ENCODE measurements at regions not wholly inside any gene's neighbourhood (a gene's known extent, or its start where the extent isn't known, plus 50 kb on each side); places are given as distances from the start of the nearest gene placed in this dataset.
"Not testable (repeated sequence)": the region's sequence is repeated elsewhere in the genome, so short reads cannot be mapped to it uniquely, and the experiment has no call there.

DNA sequence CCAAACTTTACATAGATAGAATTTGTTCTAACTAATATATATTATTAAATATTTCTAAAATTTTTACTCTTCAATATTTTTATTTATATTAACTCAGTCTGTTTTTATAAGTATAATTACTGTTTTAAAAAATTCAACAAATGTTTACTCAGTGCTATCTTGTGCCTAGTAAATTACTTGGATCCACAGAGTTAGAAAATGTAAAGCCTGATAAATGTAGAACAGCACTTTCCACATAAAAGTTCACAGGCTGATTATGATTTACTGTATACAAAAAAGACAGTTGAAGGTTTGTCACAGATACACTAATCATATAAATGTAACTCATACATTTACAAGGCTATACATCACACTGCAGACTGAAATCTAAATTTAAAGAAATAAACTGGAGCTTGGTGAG, 170.0 kb downstream of the FOXG1 start:
- intact Hi-C loops (cut with DNase I) = no loop called here
- ATAC-seq = no peak
- DNase-seq = no peak

GRCh38 chr14:28941758-28942157, 175.2 kb downstream of the FOXG1 start:
- DNase-seq = no peak
- intact Hi-C loops (cut with DNase I) = no loop called here
- no peak for ATAC-seq

- ATAC-seq (no peak), DNase-seq (no peak)
- intact Hi-C loops (cut with DNase I) = no loop called here
Measured at GRCh38 chr14:28944605-28945004, 178.0 kb downstream of the FOXG1 start.

- ATAC-seq = no peak
- DNase-seq = no peak
- intact Hi-C loops (cut with DNase I) = no loop called here
Measured at GRCh38 chr14:28946267-28946666, 179.7 kb downstream of the FOXG1 start.

GRCh38 chr14:28949503-28949902, 182.9 kb downstream of the FOXG1 start:
- intact Hi-C loops (cut with DNase I) = no loop called here
- DNase-seq = no peak
- no peak for ATAC-seq

GRCh38 chr14:28952161-28952560, 185.6 kb downstream of the FOXG1 start:
- intact Hi-C loops (cut with DNase I) = no loop called here
- ATAC-seq (no peak), DNase-seq (no peak)

GRCh38 chr14:28952666-28953065, 186.1 kb downstream of the FOXG1 start:
- no peak for ATAC-seq
- intact Hi-C loops (cut with DNase I) = no loop called here

GRCh38 chr14:28953973-28954372, 187.4 kb downstream of the FOXG1 start:
- intact Hi-C loops (cut with DNase I) = no loop called here
- ATAC-seq = no peak

More at GRCh38 chr14:28952666-28953065, 186.1 kb downstream of the FOXG1 start:
- DNase-seq = no peak

DNA sequence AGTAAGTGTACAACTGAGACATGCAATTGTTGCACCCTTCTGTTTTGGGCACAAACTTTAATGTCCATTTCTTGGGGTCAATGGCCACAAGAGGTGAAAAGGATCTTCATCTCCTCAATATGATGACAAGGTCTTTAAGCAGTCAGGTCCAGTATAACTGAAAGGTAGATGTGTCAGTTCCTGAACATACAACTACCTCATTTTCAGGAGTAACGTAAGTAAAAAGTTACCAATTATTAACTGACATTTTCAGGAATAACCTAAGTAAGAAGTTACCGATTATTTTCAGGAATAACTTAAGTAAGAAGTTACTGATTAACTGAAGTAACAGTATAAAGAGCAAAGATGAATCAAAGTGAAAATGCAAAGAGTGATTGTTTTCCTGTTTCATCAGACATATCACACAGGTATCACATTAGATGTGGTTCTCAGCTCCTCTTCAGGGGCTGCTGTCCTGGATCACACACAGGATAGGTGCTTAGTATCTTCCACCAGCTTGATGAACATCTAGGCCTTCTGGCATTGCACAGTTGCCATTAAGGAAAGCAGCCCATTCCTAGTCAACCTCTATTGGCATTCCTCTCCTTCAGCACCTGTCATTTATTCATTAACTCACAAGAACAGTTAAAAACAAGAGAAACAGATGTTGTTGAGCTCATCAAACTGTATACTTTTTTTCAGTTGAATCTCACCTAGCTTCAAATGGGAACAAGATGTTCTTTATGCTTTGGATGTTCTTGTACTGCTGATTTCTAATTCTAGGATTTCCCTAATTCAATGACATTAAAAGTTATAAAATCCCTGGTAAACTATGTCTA, 200.0 kb downstream of the FOXG1 start:
- DNase-seq (no peak), ATAC-seq (no peak)
- intact Hi-C loops (cut with DNase I) = no loop called here

More at GRCh38 chr14:28953973-28954372, 187.4 kb downstream of the FOXG1 start:
- no peak for DNase-seq

- intact Hi-C loops (cut with DNase I) = no loop called here
- ATAC-seq = no peak
Measured at GRCh38 chr14:28975084-28975483, 208.5 kb downstream of the FOXG1 start.

GRCh38 chr14:28982228-28982627, 215.6 kb downstream of the FOXG1 start:
- ATAC-seq = no peak
- intact Hi-C loops (cut with DNase I) = no loop called here
- DNase-seq = no peak

More at GRCh38 chr14:28975084-28975483, 208.5 kb downstream of the FOXG1 start:
- DNase-seq = no peak

GRCh38 chr14:28983279-28983678, 216.7 kb downstream of the FOXG1 start:
- ATAC-seq (no peak), DNase-seq (no peak)
- intact Hi-C loops (cut with DNase I) = no loop called here

- DNase-seq (no peak), ATAC-seq (no peak)
- intact Hi-C loops (cut with DNase I) = no loop called here
Measured at GRCh38 chr14:28987516-28987915, 220.9 kb downstream of the FOXG1 start.

DNA sequence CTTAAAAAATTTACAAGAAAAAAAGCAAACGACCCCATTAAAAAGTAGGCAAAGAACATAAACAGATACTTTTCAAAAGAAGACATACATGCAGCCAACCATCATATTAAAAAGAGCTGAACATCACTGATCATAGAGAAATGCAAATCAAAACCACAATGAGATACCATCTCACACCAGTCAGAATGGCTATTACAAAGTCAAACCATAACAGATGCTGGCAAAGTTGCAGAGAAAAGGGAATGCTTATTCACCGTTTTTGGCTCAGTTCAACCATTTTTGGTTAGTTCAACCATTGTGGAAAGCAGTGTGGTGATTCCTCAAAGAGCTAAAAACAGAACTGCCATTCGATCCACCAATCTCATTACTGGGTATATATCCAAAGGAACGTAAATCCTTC, 230.6 kb downstream of the FOXG1 start:
- ATAC-seq; DNase-seq; intact Hi-C loops (cut with DNase I): not testable (repeated sequence)

GRCh38 chr14:28999656-29000055, 233.1 kb downstream of the FOXG1 start:
- intact Hi-C loops (cut with DNase I) = no loop called here
- no peak for DNase-seq
- no peak for ATAC-seq

DNA sequence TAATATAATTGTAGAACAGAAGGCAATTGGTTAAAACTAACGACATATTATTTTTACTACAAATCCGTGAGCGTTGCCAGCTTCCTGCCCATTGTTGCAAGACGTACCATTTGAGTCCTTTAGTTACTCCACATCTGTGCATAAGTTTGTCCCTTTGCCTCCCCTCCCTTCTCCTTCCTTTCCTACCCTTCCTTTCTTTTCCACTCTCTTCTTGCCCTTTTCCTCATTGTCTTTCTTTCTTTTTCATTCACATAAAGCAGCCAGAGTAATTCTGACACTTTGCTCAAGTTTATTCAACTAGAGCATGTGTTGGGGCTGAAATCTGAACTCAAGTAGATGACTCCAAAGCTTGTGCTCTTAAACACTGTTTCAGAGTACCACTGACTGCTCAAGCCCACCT, 239.1 kb downstream of the FOXG1 start:
- DNase-seq (no peak), ATAC-seq (no peak)
- intact Hi-C loops (cut with DNase I) = no loop called here

DNA sequence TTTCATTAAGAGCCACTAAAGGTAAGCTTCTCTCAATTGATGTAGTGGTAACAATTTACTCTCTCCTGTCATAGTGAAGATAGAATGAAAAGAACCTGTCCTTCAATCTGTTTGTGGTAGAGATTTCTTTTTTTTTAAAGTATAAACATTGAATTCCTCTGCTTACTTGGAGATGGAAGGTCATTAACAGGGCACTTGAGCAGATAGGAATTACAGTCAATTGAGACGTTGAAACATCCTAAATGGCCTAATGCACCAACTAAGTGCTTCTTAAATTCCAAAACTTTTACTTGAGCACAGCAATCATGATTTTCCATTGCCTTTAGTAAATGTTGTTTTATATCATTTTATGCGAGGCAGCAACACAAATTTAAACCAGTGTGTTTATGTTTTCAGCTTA, 241.4 kb downstream of the FOXG1 start:
- ATAC-seq = no peak
- intact Hi-C loops (cut with DNase I) = no loop called here
- no peak for DNase-seq

GRCh38 chr14:29016050-29016900, 249.7 kb downstream of the FOXG1 start:
- intact Hi-C loops (cut with DNase I) = no loop called here
- ATAC-seq (no peak), DNase-seq (no peak)

GRCh38 chr14:29023505-29023904, 256.9 kb downstream of the FOXG1 start:
- DNase-seq; intact Hi-C loops (cut with DNase I); ATAC-seq: not testable (repeated sequence)

GRCh38 chr14:29027441-29027840, 260.9 kb downstream of the FOXG1 start:
- DNase-seq; ATAC-seq; intact Hi-C loops (cut with DNase I): not testable (repeated sequence)

All from left cardiac atrium (tissue), 4 donors.